Liver (tissue), 8 donors: ENCODE measurements at regions not wholly inside any gene's neighbourhood (a gene's known extent, or its start where the extent isn't known, plus 50 kb on each side); places are given as distances from the start of the nearest gene placed in this dataset.

Source experiments
- DNase-seq: peaks from one replicate; pipeline ENCODE4 v3.0.0-alpha.2; 2017; ENCODE audit warnings: low spot score
- H3K27ac ChIP-seq, 2 donors: one replicate each; pipeline ENCODE4 v1.7.0; 2013; ENCODE audit warnings: inconsistent platforms in 2 of 2, low read length in 2 of 2, control low read depth in 1 of 2, low read depth in 1 of 2, mild to moderate bottlenecking in 1 of 2
- H3K27me3 ChIP-seq, 4 donors: one replicate each; pipeline versions ENCODE4 v1.6.1 to v1.7.0; 2013; ENCODE audit warnings: low read length in 3 of 4, inconsistent platforms in 1 of 4, mild to moderate bottlenecking in 1 of 4, moderate library complexity in 1 of 4; ENCODE audit not compliant: control insufficient read depth in 4 of 4, insufficient read depth in 4 of 4
- H3K36me3 ChIP-seq, 4 donors: one replicate each; pipeline versions ENCODE4 v1.6.1 to v1.7.0; 2013; ENCODE audit warnings: low read length in 3 of 4, mild to moderate bottlenecking in 3 of 4, low read depth in 1 of 4, moderate library complexity in 1 of 4; ENCODE audit not compliant: control insufficient read depth in 4 of 4, insufficient read depth in 3 of 4
- H3K4me1 ChIP-seq, 4 donors: one replicate each; pipeline versions ENCODE4 v1.6.1 to v1.7.0; 2013; ENCODE audit warnings: low read length in 3 of 4, mild to moderate bottlenecking in 3 of 4, moderate library complexity in 1 of 4; ENCODE audit not compliant: control insufficient read depth in 4 of 4, insufficient read depth in 4 of 4
- H3K4me3 ChIP-seq, 3 donors: one replicate each; pipeline versions ENCODE4 v1.6.1 to v1.7.0; 2013; ENCODE audit warnings: low read length in 3 of 3, control low read depth in 1 of 3, low read depth in 1 of 3, mild to moderate bottlenecking in 1 of 3
- H3K9ac ChIP-seq, 2 donors: one replicate each; pipeline ENCODE4 v1.7.0; 2013; ENCODE audit warnings: low read length in 2 of 2, mild to moderate bottlenecking in 2 of 2, moderate library complexity in 2 of 2, control low read depth in 1 of 2, low read depth in 1 of 2
- H3K9me3 ChIP-seq, 4 donors: one replicate each; pipeline versions ENCODE4 v1.6.1 to v1.7.0; 2013; ENCODE audit warnings: low read length in 3 of 4; ENCODE audit not compliant: control insufficient read depth in 4 of 4
- ATF3 ChIP-seq: IDR thresholded peaks from 2 replicates; pipeline ENCODE4 v1.6.1; 2016; ENCODE audit warnings: antibody characterized with exemption
- CTCF ChIP-seq: fragments of 150-350 bp; IDR thresholded peaks from 2 replicates; pipeline ENCODE4 v1.5.1; 2017; ENCODE audit warnings: improper control_type of control experiment, low read depth, low read length; ENCODE audit not compliant: missing input control
- EGR1 ChIP-seq, 2 donors: IDR thresholded peaks; 2 replicates each; pipeline ENCODE4 v1.6.1; 2016 to 2018; ENCODE audit warnings: antibody characterized with exemption in 2 of 2, low read depth in 2 of 2
- FOXA2 ChIP-seq: IDR thresholded peaks from 2 replicates; pipeline ENCODE4 v1.6.1; 2016; ENCODE audit warnings: antibody characterized with exemption
- HNF4A ChIP-seq, 2 donors: conservative IDR thresholded peaks; 2 replicates each; pipeline ENCODE4 v1.6.1; 2016; ENCODE audit warnings: antibody characterized with exemption in 2 of 2, mild to moderate bottlenecking in 2 of 2
- HNF4G ChIP-seq: IDR thresholded peaks from 2 replicates; pipeline ENCODE4 v1.6.1; 2016; ENCODE audit warnings: antibody characterized with exemption
- JUND ChIP-seq, 2 donors: IDR thresholded peaks; 2 replicates each; pipeline ENCODE4 v1.6.1; 2016; ENCODE audit warnings: antibody characterized with exemption in 2 of 2
- MAX ChIP-seq: IDR thresholded peaks from 2 replicates; pipeline ENCODE4 v1.6.1; 2016; ENCODE audit warnings: antibody characterized with exemption
- NR2F2 ChIP-seq: IDR thresholded peaks from 2 replicates; pipeline ENCODE4 v1.6.1; 2016; ENCODE audit warnings: antibody characterized with exemption
- RAD21 ChIP-seq, 2 donors: IDR thresholded peaks; 2 replicates each; pipeline ENCODE4 v1.6.1; 2016; ENCODE audit warnings: antibody characterized with exemption in 2 of 2, mild to moderate bottlenecking in 2 of 2
- REST ChIP-seq: IDR thresholded peaks from 2 replicates; pipeline ENCODE4 v1.6.1; 2016; ENCODE audit warnings: antibody characterized with exemption, mild to moderate bottlenecking
- RXRA ChIP-seq, 2 donors: IDR thresholded peaks; 2 replicates each; pipeline ENCODE4 v1.6.1; 2017 to 2018; ENCODE audit warnings: antibody characterized with exemption in 2 of 2, mild to moderate bottlenecking in 1 of 2
- SP1 ChIP-seq: IDR thresholded peaks from 2 replicates; pipeline ENCODE4 v1.6.1; 2018; ENCODE audit warnings: antibody characterized with exemption, mild to moderate bottlenecking
- YY1 ChIP-seq: IDR thresholded peaks from 2 replicates; pipeline ENCODE4 v1.6.1; 2016; ENCODE audit warnings: antibody characterized with exemption, mild to moderate bottlenecking
- ZBTB33 ChIP-seq: IDR thresholded peaks from 2 replicates; pipeline ENCODE4 v1.6.1; 2016; ENCODE audit warnings: antibody characterized with exemption
- WGBS: extraction: QIAGEN DNeasy Blood & Tissue Kit; methylation state at CpG from one replicate; pipeline ENCODE4 v1.1.7; 2013; 5-methylcytosine and 5-hydroxymethylcytosine counted together
- donor health status: healthy.
- donor health status: healthy.
- donor health status: healthy.
- donor health status: healthy.
- donor health status: healthy.

- Histone ChIP-seq H3K27me3 (no peaks in the 10 kb centered on the region), H3K9ac (peak overlapping the region in 1 of 2 donors; percentile 39), H3K4me3 (no peak overlapping the region), H3K27ac (peak overlapping the region in 1 of 2 donors; percentile 46), H3K9me3 (no peaks in the 10 kb centered on the region), H3K36me3 (no peaks in the 10 kb centered on the region), H3K4me1 (peaks cover 0 to 7% (median 3%) of the 10 kb centered on the region in 4 donors)
- TF ChIP-seq HNF4G = no peak
- TF ChIP-seq YY1 = peak; percentile 32
- no peak for TF ChIP-seq NR2F2
- no peak for TF ChIP-seq CTCF
- TF ChIP-seq JUND (IDR thresholded peaks at IDR 0.05) = no peak
- no peak for TF ChIP-seq MAX
- TF ChIP-seq RAD21 (IDR thresholded peaks at IDR 0.05) = no peak
- TF ChIP-seq ZBTB33 = no peak
- no peak for TF ChIP-seq FOXA2
- TF ChIP-seq ATF3 = no peak
- peak in 1 of 2 donors; percentile 8 for TF ChIP-seq RXRA (IDR thresholded peaks at IDR 0.05)
- no peak for TF ChIP-seq SP1
- no peak for DNase-seq
- 19% methylated on average over 4 of the region's 4 CpGs for WGBS
These were observed 793.1 kb downstream of the DTWD2 start for GRCh38 chr5:118195211-118195610.

GRCh38 chr5:118193194-118193905 is 795.0 kb downstream of the DTWD2 start:
- WGBS = 85% methylated on average over 2 of the region's 2 CpGs
- H3K27ac ChIP-seq = no peak overlapping the region

More at GRCh38 chr5:118193194-118193905, 795.0 kb downstream of the DTWD2 start:
- Histone ChIP-seq H3K9ac (no peak overlapping the region), H3K4me3 (no peak overlapping the region), H3K9me3 (no peaks in the 10 kb centered on the region), H3K27me3 (no peaks in the 10 kb centered on the region), H3K36me3 (no peaks in the 10 kb centered on the region), H3K4me1 (peaks cover 0 to 7% (median 3%) of the 10 kb centered on the region in 4 donors)
- TF ChIP-seq EGR1 (IDR thresholded peaks at IDR 0.05; ENCODE audit: low read depth in 2 of 2) = no peak
- no peak for TF ChIP-seq NR2F2
- TF ChIP-seq REST = no peak
- TF ChIP-seq SP1 = no peak
- TF ChIP-seq RXRA (IDR thresholded peaks at IDR 0.05) = no peak
- TF ChIP-seq JUND (IDR thresholded peaks at IDR 0.05) = no peak
- TF ChIP-seq HNF4A (conservative IDR thresholded peaks at IDR 0.05) = no peak
- TF ChIP-seq ZBTB33 = no peak
- TF ChIP-seq MAX = no peak
- no peak for TF ChIP-seq HNF4G
- TF ChIP-seq YY1 = no peak
- no peak for TF ChIP-seq ATF3
- DNase-seq = no peak
